GM21526 (cell line): ENCODE measurements at regions not wholly inside any gene's neighbourhood (a gene's known extent, or its start where the extent isn't known, plus 50 kb on each side); places are given as distances from the start of the nearest gene placed in this dataset.
"Not testable (repeated sequence)": the region's sequence is repeated elsewhere in the genome, so short reads cannot be mapped to it uniquely, and the experiment has no call there.

Experiments used
- ATAC-seq: cut with Tn5 transposase; IDR thresholded peaks from one replicate; pipeline ENCODE4 v1.9.1; 2021; ENCODE audit warnings: moderate library complexity; ENCODE audit not compliant: unreplicated experiment, low FRiP score

- ATAC-seq: not testable (repeated sequence)
These were observed 110.7 kb downstream of the CRLF3 start for GRCh38 chr17:30713805-30714204.

- not testable (repeated sequence) for ATAC-seq
These were observed 111.6 kb downstream of the CRLF3 start for GRCh38 chr17:30712859-30713258.

GRCh38 chr17:30711626-30712507 is 112.6 kb downstream of the CRLF3 start:
- not testable (repeated sequence) for ATAC-seq

- ATAC-seq: not testable (repeated sequence)
These were observed 113.3 kb downstream of the CRLF3 start for GRCh38 chr17:30711176-30711575.

- not testable (repeated sequence) for ATAC-seq
These were observed 114.0 kb downstream of the CRLF3 start for GRCh38 chr17:30710276-30711088.

- not testable (repeated sequence) for ATAC-seq
These were observed 114.8 kb downstream of the CRLF3 start for GRCh38 chr17:30709561-30710275.

GRCh38 chr17:30709096-30709495 is 115.4 kb downstream of the CRLF3 start:
- ATAC-seq: not testable (repeated sequence)

GRCh38 chr17:30708241-30709078 is 116.0 kb downstream of the CRLF3 start:
- ATAC-seq: not testable (repeated sequence)

- ATAC-seq: not testable (repeated sequence)
These were observed 116.7 kb downstream of the CRLF3 start for GRCh38 chr17:30707724-30708240.

GRCh38 chr17:30706461-30707335 is 117.8 kb downstream of the CRLF3 start:
- not testable (repeated sequence) for ATAC-seq

GRCh38 chr17:30706004-30706403 is 118.5 kb downstream of the CRLF3 start:
- not testable (repeated sequence) for ATAC-seq

- ATAC-seq: no peak
These were observed 122.9 kb downstream of the CRLF3 start for GRCh38 chr17:30701498-30701989.

GRCh38 chr17:30700833-30701232 is 123.7 kb downstream of the CRLF3 start:
- not testable (repeated sequence) for ATAC-seq

- ATAC-seq: not testable (repeated sequence)
These were observed 126.7 kb downstream of the CRLF3 start for GRCh38 chr17:30697619-30698460.

- no peak for ATAC-seq
These were observed 128.3 kb downstream of the CRLF3 start for GRCh38 chr17:30696234-30696633.

- ATAC-seq: not testable (repeated sequence)
These were observed 129.2 kb downstream of the CRLF3 start for GRCh38 chr17:30695265-30695811.

GRCh38 chr17:30693772-30694171 is 130.7 kb downstream of the CRLF3 start:
- ATAC-seq: not testable (repeated sequence)
